IPS-20b (cell line): ENCODE measurements at regions not wholly inside any gene's neighbourhood (a gene's known extent, or its start where the extent isn't known, plus 50 kb on each side); places are given as distances from the start of the nearest gene placed in this dataset.

Experiments used
- H3K27ac ChIP-seq: one replicate; pipeline ENCODE4 v1.5.1; 2013; ENCODE audit warnings: low read length
- H3K27me3 ChIP-seq: 2 replicates; pipeline ENCODE4 v1.6.1; 2013; ENCODE audit warnings: mild to moderate bottlenecking, low read length, inconsistent platforms; ENCODE audit not compliant: insufficient read depth
- H3K36me3 ChIP-seq: 2 replicates; pipeline ENCODE4 v1.6.1; 2013; ENCODE audit warnings: low read depth, mild to moderate bottlenecking, inconsistent platforms, low read length, moderate library complexity; ENCODE audit not compliant: insufficient read depth
- H3K4me1 ChIP-seq: 2 replicates; pipeline ENCODE4 v1.6.1; 2013; ENCODE audit warnings: mild to moderate bottlenecking, control low read depth, inconsistent platforms, low read length, moderate library complexity; ENCODE audit not compliant: insufficient read depth
- H3K4me3 ChIP-seq: 2 replicates; pipeline ENCODE4 v1.5.1; 2013; ENCODE audit warnings: mild to moderate bottlenecking, low read length, inconsistent platforms
- H3K9ac ChIP-seq: 2 replicates; pipeline ENCODE4 v1.6.1; 2013; ENCODE audit warnings: low read depth, mild to moderate bottlenecking, inconsistent platforms, low read length, moderate library complexity
- H3K9me3 ChIP-seq: 2 replicates; pipeline ENCODE4 v1.6.1; 2013; ENCODE audit warnings: mild to moderate bottlenecking, low read depth, low read length, inconsistent platforms; ENCODE audit not compliant: insufficient read depth

DNA sequence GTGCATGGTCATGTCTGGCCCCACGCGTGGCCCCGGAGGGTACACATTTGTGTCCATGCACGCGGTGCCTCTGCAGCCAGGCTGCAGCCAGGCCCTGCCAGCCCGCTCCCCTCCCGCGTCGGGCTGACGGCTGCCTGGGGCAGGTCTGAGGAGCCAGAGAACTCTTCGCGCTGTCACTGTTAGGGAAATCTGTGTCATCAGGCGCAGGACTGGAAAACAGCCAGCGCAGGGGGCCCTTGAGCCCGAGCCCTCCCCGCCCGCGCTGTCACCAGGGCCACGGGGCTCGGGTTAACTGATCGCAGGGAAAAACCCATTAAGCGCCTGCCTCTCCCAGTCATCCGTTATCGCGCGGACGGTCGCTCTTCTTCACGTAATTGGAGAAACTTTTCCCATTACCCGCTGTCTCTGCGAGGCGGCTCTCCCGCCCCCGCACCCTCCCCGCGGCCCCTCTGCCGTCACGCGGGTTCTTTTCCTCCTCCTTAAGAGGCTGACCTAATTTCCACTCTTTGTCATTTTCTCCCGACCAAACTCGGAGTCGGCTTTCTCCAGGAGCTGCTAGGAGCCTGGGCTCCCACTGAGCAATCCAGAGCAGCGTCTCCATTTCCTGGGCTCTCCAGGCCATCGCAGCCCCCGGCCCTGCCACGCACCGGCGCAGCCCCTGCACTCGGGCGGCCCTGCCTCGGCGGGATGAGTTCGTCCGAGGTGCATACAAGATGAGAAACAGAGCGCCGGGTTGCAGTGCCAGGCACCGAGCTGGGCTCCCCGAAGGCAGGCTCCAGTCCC, 57.5 kb upstream of the PRR23E start:
- no peak overlapping the region; the same call in 1 of the 2 replicates for H3K9ac ChIP-seq
- H3K36me3 ChIP-seq, result no peaks in the 10 kb centered on the region
- H3K27me3 ChIP-seq, result peaks cover 50% of the 10 kb centered on the region
- H3K27ac ChIP-seq, result no peak overlapping the region
- H3K4me1 ChIP-seq, result peaks cover 9% of the 10 kb centered on the region; the same call in 1 of the 2 replicates
- H3K4me3 ChIP-seq, result peak overlapping the region; percentile 56
- no peaks in the 10 kb centered on the region for H3K9me3 ChIP-seq

DNA sequence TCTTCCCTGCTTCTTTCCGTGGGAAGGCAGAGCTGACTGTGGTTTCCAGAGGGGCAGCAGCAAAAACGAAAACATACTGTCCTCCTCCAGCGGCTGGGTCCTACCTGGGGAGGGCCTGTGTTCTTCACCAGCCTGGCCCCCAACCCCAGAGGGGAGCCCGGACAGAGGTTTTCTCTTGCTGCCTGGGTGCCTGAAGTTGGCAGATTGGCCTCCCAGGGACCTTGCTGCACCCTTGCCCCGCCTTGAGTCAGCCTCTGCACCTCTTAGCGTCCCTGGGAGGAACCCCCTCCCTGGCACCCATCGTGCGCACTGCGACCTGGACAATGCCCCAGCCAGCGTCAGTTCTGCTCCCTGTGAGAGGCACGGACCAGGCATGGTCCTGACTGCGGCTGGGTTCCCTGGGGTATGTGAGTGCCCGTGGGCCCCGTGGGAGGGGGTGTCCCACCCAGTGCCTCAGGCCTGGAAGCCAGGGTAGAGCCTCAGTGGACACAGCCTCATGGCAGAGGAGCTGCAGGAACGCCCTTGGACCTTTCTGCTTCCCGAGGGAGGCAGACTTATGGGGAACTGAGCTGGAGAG, 56.8 kb upstream of the PRR23E start:
- H3K4me1 ChIP-seq, result peaks cover 9% of the 10 kb centered on the region; the same call in 1 of the 2 replicates
- H3K27ac ChIP-seq, result no peak overlapping the region
- H3K27me3 ChIP-seq, result peaks cover 50% of the 10 kb centered on the region
- no peak overlapping the region; the same call in 1 of the 2 replicates for H3K9ac ChIP-seq
- no peaks in the 10 kb centered on the region for H3K9me3 ChIP-seq
- no peaks in the 10 kb centered on the region for H3K36me3 ChIP-seq
- H3K4me3 ChIP-seq, result peak overlapping the region; percentile 56; the same call in 1 of the 2 replicates

DNA sequence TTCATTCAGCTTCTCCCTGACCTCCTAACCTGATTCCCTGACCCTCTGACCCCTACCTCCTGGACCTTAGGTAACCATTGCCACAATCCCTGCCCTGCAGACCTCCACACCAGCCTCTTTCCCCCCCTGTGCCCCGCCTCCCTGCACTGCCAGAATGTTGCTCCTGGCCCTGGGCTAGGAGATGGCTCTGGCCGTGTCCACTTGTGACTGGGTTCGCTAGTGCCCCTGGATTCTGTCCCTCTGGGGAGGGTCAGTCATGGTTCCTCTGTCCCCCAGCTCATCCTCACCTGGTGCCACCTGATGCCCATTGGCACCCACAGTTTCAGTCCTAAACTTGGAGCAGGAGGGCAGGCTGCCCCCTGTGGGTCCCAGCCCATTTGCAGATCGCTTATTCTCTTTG, 56.2 kb upstream of the PRR23E start:
- no peak overlapping the region for H3K9ac ChIP-seq
- no peaks in the 10 kb centered on the region for H3K9me3 ChIP-seq
- H3K27ac ChIP-seq, result no peak overlapping the region
- H3K4me1 ChIP-seq, result peaks cover 9% of the 10 kb centered on the region; the same call in 1 of the 2 replicates
- no peaks in the 10 kb centered on the region for H3K36me3 ChIP-seq
- H3K27me3 ChIP-seq, result peaks cover 50% of the 10 kb centered on the region
- no peak overlapping the region for H3K4me3 ChIP-seq

DNA sequence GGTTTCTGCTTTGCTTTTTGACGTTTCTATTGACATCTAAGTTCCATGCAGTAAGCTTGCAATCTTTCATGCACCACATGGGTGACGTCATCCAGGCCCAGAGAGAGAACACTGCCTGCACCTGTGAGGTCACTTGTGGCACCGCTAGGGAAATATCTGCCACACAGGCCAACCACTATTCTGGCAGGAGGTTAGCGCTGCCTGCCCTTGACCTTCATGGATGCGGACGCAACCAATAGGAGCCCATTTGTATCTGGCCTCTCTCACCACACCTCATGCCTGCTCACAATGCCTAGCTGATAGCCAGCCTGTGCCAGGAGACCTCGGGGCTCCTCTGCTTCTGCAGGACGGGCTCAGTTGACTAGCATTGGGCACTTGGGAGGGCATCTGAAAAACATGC, 55.8 kb upstream of the PRR23E start:
- no peak overlapping the region for H3K9ac ChIP-seq
- H3K4me3 ChIP-seq, result no peak overlapping the region
- H3K27ac ChIP-seq, result no peak overlapping the region
- H3K4me1 ChIP-seq, result peaks cover 9% of the 10 kb centered on the region; the same call in 1 of the 2 replicates
- H3K9me3 ChIP-seq, result no peaks in the 10 kb centered on the region
- H3K36me3 ChIP-seq, result no peaks in the 10 kb centered on the region
- peaks cover 50% of the 10 kb centered on the region for H3K27me3 ChIP-seq

DNA sequence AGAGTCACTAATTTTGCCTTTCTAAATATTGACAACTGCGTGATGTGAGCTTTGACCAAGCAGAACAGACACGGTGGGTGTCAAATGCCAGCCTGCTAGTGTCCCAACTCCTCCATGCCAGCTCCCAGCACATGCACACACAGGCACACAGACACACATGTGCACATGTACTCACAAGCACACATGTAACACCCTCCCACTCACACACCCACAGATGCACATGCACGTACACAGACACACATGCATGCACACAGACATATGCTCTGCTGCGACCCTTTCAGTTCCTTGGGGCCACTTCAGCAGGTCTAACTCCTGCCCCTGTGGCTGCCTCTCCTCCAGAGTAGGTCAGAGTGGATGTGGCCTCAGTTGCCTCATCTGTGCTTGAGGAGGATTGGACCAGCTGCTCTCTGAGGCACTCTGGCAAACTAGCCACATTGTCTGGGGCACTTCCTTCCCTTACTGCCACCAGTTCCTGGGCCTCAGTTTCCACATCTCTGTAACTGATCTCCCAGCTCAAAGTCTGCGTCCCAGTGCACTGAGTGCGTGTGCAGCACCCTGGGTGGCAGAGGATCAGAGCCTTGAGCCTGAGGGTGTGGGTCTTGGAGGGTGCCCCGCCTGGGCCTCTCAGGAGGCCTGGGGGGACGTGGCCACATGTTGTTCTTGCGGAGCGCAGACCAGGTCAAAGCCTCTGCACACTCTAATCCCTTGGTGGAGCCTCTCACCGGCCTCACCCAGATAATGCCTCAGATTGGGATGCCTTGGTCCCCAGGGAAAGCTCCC, 55.0 kb upstream of the PRR23E start:
- peaks cover 49% of the 10 kb centered on the region for H3K27me3 ChIP-seq

DNA sequence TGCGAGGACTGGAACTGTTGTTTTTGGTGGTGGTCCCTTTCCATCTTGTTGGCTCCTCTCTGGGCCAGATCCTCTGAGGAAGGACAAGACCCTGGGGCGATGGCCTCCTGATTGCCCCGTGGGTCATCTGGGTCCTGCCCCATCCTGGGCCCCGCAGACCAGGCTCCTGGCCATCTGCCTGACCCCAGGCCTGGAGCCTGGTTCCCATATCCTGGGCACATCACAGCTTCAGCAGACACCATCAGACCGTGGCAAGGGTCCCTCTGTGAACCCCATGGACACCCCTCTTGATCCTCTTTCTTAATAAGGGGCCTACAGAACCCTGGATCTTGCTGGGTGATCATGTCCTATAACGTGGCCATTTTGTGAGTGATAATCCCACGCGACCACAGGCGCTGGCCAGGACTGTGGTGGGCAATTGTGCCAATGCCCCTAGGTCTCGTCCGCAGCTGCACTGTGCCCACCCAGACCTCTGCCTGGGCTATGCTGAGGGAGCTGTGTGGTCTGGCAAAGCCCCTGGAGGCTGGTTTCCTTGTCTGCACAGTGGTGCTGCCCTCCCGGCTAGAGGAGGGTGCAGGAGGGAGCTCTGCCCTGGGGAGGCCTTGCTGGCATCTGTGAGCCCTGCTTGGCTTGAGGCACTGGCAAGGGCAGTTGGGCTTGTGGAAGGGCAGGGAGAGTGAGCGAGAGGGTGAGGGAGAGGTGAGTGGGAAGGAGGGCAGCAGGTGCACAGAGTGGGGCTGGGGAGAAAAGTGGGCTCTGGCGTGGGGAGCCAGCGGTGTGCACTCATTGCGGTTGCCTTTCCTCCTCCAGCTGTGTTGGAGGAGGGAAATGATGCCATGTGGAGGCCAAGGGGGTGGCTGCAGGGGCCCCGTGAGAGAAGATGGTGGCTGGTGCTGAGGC, 53.1 kb upstream of the PRR23E start:
- H3K9me3 ChIP-seq, result no peaks in the 10 kb centered on the region
- peaks cover 30% of the 10 kb centered on the region for H3K27me3 ChIP-seq
- no peak overlapping the region for H3K9ac ChIP-seq
- H3K4me3 ChIP-seq, result no peak overlapping the region
- H3K36me3 ChIP-seq, result no peaks in the 10 kb centered on the region
- no peaks in the 10 kb centered on the region for H3K4me1 ChIP-seq
- H3K27ac ChIP-seq, result no peak overlapping the region

More for the DNA sequence above, 55.0 kb upstream of the PRR23E start:
- Histone ChIP-seq H3K9ac (no peak overlapping the region), H3K4me3 (no peak overlapping the region), H3K9me3 (no peaks in the 10 kb centered on the region), H3K27ac (no peak overlapping the region), H3K36me3 (no peaks in the 10 kb centered on the region), H3K4me1 (peaks cover 5% of the 10 kb centered on the region; the same call in 1 of the 2 replicates)

DNA sequence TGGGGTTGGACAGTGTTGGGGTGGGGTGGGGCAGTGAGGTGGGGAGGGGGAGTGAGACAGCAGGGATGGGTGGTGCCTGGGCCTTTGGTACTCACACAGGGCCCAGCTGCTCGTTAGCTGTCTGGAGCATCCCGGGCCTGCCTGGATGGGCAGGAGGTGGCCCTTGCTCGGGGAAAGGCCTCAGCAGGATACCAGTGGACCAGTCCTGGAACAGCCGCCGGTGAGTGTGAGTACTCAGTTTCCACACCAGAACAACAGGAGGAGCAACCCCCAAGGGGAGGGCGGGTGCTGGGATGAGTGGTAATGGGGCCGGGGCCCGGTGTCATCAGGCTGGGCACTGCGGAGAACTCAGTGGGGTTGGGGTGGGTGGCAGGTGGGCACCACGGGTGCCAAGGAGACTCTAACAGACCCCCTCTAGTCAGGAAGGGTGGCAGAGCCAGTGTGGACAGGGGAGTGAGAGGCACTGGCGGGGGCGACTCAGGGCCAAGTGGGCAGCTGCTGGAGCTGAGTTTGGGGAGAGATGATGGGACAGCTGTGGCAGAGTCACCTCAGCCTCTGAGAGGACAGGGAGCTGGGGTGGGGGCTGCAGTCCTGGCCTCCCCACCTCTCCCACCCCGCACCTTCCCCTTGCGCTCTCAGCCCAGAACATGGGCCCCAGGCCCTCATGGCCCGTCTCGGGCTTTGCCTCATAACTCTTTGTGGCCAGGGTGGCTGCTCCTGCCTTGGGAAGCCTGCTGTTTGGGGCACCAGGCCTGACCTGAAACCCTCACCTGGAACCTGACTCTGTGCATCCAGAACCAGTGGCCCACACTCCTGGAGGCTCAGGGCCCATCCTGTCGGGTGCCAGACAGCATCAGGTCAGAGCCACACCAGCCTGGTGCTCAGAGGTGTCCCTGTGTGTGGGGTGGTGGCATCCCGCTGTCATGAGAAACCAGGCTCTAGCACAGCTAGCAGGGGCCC, 52.1 kb upstream of the PRR23E start:
- Histone ChIP-seq H3K27ac (no peak overlapping the region), H3K9me3 (no peaks in the 10 kb centered on the region), H3K27me3 (peaks cover 21% of the 10 kb centered on the region), H3K4me1 (no peaks in the 10 kb centered on the region), H3K9ac (no peak overlapping the region), H3K4me3 (no peak overlapping the region), H3K36me3 (no peaks in the 10 kb centered on the region)

DNA sequence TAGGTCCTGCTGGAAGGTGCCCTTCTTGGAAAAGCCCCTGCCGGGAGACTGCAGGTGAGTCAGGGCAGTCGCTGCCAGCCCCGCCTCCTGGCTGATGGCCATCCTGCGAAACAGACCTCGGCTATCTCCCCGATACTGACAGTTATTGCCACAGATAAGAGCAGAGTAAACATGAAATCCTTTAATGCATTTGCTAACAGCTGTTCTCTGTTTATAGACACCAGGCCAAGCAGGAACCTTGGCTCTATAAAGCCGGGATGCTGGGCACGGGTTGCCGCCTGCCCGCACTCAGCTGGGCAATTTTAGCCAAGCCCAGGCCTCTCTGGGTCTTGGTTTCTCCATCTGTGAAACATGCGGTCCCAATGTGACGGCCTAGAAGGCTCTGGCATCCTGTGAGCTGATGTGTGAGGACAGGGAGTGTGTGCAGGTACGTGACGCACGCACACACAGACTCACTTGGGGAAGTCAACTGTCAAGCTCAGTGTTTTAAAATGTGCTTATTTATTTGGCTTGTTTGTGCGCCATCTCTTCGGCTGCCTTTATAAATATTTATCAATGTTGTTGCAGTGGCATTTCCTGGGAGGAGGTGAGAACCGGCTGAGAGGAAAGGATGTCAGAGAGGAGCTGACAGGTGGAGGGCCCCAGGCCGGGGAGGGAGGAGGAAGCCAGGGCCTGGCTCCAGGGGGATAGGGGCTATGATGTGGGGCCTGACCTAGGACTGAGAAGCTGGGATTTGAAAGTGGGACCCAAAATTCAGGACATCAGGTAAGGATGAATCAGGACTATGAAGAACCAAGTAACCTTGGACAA, 50.8 kb upstream of the PRR23E start:
- no peaks in the 10 kb centered on the region for H3K36me3 ChIP-seq
- no peaks in the 10 kb centered on the region for H3K4me1 ChIP-seq
- peaks cover 7% of the 10 kb centered on the region for H3K27me3 ChIP-seq
- no peak overlapping the region for H3K9ac ChIP-seq
- H3K4me3 ChIP-seq, result no peak overlapping the region
- no peaks in the 10 kb centered on the region for H3K9me3 ChIP-seq
- no peak overlapping the region for H3K27ac ChIP-seq
